OCI-LY1 (cell line): ENCODE measurements at regions not wholly inside any gene's neighbourhood (a gene's known extent, or its start where the extent isn't known, plus 50 kb on each side); places are given as distances from the start of the nearest gene placed in this dataset.

Experiments used
- H2AFZ ChIP-seq: fragments of 200-600 bp; sonication (generic), shearing (Covaris generic); 2 replicates; pipeline ENCODE4 v1.6.0; 2014; ENCODE audit warnings: antibody characterized with exemption, mild to moderate bottlenecking, low read length
- H3F3A ChIP-seq: fragments of 200-600 bp; sonication (generic), shearing (Covaris generic); 2 replicates; pipeline ENCODE4 v1.6.0; 2014; ENCODE audit warnings: mild to moderate bottlenecking, antibody characterized with exemption, low read length, moderate library complexity; ENCODE audit not compliant: insufficient read depth
- H3K27ac ChIP-seq: fragments of 200-600 bp; sonication (generic); 2 replicates; pipeline ENCODE4 v1.5.1; 2014; ENCODE audit warnings: low read length, mixed run types, mild to moderate bottlenecking, low read depth; ENCODE audit not compliant: poor library complexity, severe bottlenecking
- H3K27me3 ChIP-seq: fragments of 200-600 bp; sonication (generic); 2 replicates; pipeline ENCODE4 v1.6.0; 2014; ENCODE audit warnings: antibody characterized with exemption, mild to moderate bottlenecking, low read length, moderate library complexity; ENCODE audit not compliant: insufficient read depth
- H3K36me3 ChIP-seq: fragments of 200-600 bp; sonication (generic); 2 replicates; pipeline ENCODE4 v1.6.1; 2014; ENCODE audit warnings: mild to moderate bottlenecking, antibody characterized with exemption, low read length, moderate library complexity, mixed read lengths; ENCODE audit not compliant: insufficient read depth
- H3K4me1 ChIP-seq: fragments of 200-600 bp; sonication (generic); 2 replicates; pipeline ENCODE4 v1.5.1; 2014; ENCODE audit warnings: mild to moderate bottlenecking, low read length, moderate library complexity; ENCODE audit not compliant: insufficient read depth, severe bottlenecking
- H3K4me2 ChIP-seq: fragments of 200-600 bp; sonication (generic), shearing (Covaris generic); 2 replicates; pipeline ENCODE4 v1.6.1; 2014; ENCODE audit warnings: low read length
- H3K4me3 ChIP-seq: fragments of 200-600 bp; sonication (generic); 2 replicates; pipeline ENCODE4 v1.5.1; 2014; ENCODE audit warnings: low read length, low read depth, mild to moderate bottlenecking, mixed read lengths; ENCODE audit not compliant: poor library complexity, severe bottlenecking
- H3K79me2 ChIP-seq: fragments of 200-600 bp; shearing (Covaris generic); 2 replicates; pipeline ENCODE4 v1.6.1; 2016; ENCODE audit warnings: mixed run types, low read length, mixed read lengths; ENCODE audit not compliant: insufficient read depth
- H3K9ac ChIP-seq: fragments of 200-600 bp; sonication (generic), shearing (Covaris generic); 2 replicates; pipeline ENCODE4 v1.6.1; 2014; ENCODE audit warnings: mild to moderate bottlenecking, low read length, mixed read lengths
- H3K9me2 ChIP-seq: fragments of 200-600 bp; sonication (generic), shearing (Covaris generic); 2 replicates; pipeline ENCODE4 v1.6.1; 2014; ENCODE audit warnings: low read depth, mild to moderate bottlenecking, low read length, mixed read lengths
- H3K9me3 ChIP-seq: fragments of 200-600 bp; shearing (Covaris generic); 2 replicates; pipeline ENCODE4 v1.6.1; 2014; ENCODE audit warnings: low read length, mixed read lengths
- H4K20me1 ChIP-seq: fragments of 200-600 bp; sonication (generic), shearing (Covaris generic); 2 replicates; pipeline ENCODE4 v1.6.0; 2016; ENCODE audit warnings: mild to moderate bottlenecking, low read length; ENCODE audit not compliant: insufficient read depth
- CTCF ChIP-seq: fragments of 200-600 bp; sonication (generic), shearing (Covaris generic); IDR thresholded peaks from 2 replicates; pipeline ENCODE4 v1.5.1; 2017; ENCODE audit warnings: mild to moderate bottlenecking, antibody characterized with exemption, low read length, moderate library complexity, mixed read lengths
- EZH2 ChIP-seq: fragments of 200-600 bp; sonication (generic), shearing (Covaris generic); IDR thresholded peaks from 2 replicates; pipeline ENCODE4 v1.8.0; 2017; ENCODE audit warnings: borderline replicate concordance, mixed run types, mild to moderate bottlenecking, antibody characterized with exemption, low read length, moderate library complexity, mixed read lengths

- Histone ChIP-seq H3K4me2 (no peak overlapping the region), H3K4me1 (no peaks in the 10 kb centered on the region), H3K27me3 (no peaks in the 10 kb centered on the region), H4K20me1 (no peaks in the 10 kb centered on the region), H3K9me2 (no peaks in the 10 kb centered on the region), H3K36me3 (no peaks in the 10 kb centered on the region), H3F3A (no peaks in the 10 kb centered on the region), H2AFZ (no peak overlapping the region), H3K79me2 (no peaks in the 10 kb centered on the region), H3K27ac (no peak overlapping the region), H3K9ac (no peak overlapping the region), H3K4me3 (no peak overlapping the region), H3K9me3 (no peaks in the 10 kb centered on the region)
- no peak for TF ChIP-seq EZH2
These were observed 512.9 kb upstream of the SGO1 start for GRCh38 chr3:20698896-20699295.

GRCh38 chr3:20696388-20697150 lies 510.6 kb upstream of the SGO1 start:
- no peaks in the 10 kb centered on the region for H4K20me1 ChIP-seq
- H3K9me3 ChIP-seq = no peaks in the 10 kb centered on the region
- H3K4me3 ChIP-seq = no peak overlapping the region
- no peak overlapping the region for H2AFZ ChIP-seq
- TF ChIP-seq EZH2 = no peak
- no peak for TF ChIP-seq CTCF
- no peaks in the 10 kb centered on the region for H3K4me1 ChIP-seq
- H3F3A ChIP-seq = no peaks in the 10 kb centered on the region
- H3K27me3 ChIP-seq = no peaks in the 10 kb centered on the region
- no peaks in the 10 kb centered on the region for H3K9me2 ChIP-seq
- no peak overlapping the region for H3K9ac ChIP-seq
- H3K36me3 ChIP-seq = no peaks in the 10 kb centered on the region
- H3K4me2 ChIP-seq = no peak overlapping the region
- H3K27ac ChIP-seq = no peak overlapping the region
- no peaks in the 10 kb centered on the region for H3K79me2 ChIP-seq

- no peak for TF ChIP-seq CTCF
- no peak for TF ChIP-seq EZH2
- H3F3A ChIP-seq = no peaks in the 10 kb centered on the region
- H3K79me2 ChIP-seq = no peaks in the 10 kb centered on the region
- H3K4me1 ChIP-seq = no peaks in the 10 kb centered on the region
- no peaks in the 10 kb centered on the region for H3K27me3 ChIP-seq
- H3K4me2 ChIP-seq = no peak overlapping the region
- H3K36me3 ChIP-seq = no peaks in the 10 kb centered on the region
- no peak overlapping the region for H3K9ac ChIP-seq
- H3K9me2 ChIP-seq = no peaks in the 10 kb centered on the region
- H3K4me3 ChIP-seq = no peak overlapping the region
- H3K27ac ChIP-seq = no peak overlapping the region
- H4K20me1 ChIP-seq = no peaks in the 10 kb centered on the region
- H3K9me3 ChIP-seq = no peaks in the 10 kb centered on the region
- no peak overlapping the region for H2AFZ ChIP-seq
These were observed 506.7 kb upstream of the SGO1 start for GRCh38 chr3:20692675-20693074.

- no peak overlapping the region for H2AFZ ChIP-seq
- TF ChIP-seq EZH2 (no peak), CTCF (no peak)
- no peaks in the 10 kb centered on the region for H3F3A ChIP-seq
- no peaks in the 10 kb centered on the region for H3K79me2 ChIP-seq
- H3K27ac ChIP-seq = no peak overlapping the region
- no peak overlapping the region for H3K4me2 ChIP-seq
- no peaks in the 10 kb centered on the region for H3K9me3 ChIP-seq
- H3K27me3 ChIP-seq = no peaks in the 10 kb centered on the region
- H3K4me1 ChIP-seq = no peaks in the 10 kb centered on the region
- H4K20me1 ChIP-seq = no peaks in the 10 kb centered on the region
- H3K9me2 ChIP-seq = no peaks in the 10 kb centered on the region
- no peak overlapping the region for H3K4me3 ChIP-seq
- no peaks in the 10 kb centered on the region for H3K36me3 ChIP-seq
- H3K9ac ChIP-seq = no peak overlapping the region
These were observed 497.9 kb upstream of the SGO1 start for GRCh38 chr3:20683910-20684309.
